Panc1 (cell line): ENCODE measurements at regions not wholly inside any gene's neighbourhood (a gene's known extent, or its start where the extent isn't known, plus 50 kb on each side); places are given as distances from the start of the nearest gene placed in this dataset.

Source experiments
- ATAC-seq: fragments of 200-7000 bp; cut with Tn5 transposase; 2 replicates; pipeline ENCODE4 v1.9.1; 2020; ENCODE audit warnings: mild to moderate bottlenecking, moderate library complexity
- BruUV-seq: library from RNA; stranded (reverse); fragments of 400-500 nt; replicated peaks from 2 replicates; lab custom pipeline; 2021; lab: Mats Ljungman, UMichigan
- CTCF ChIA-PET: fragments of 300-600 bp; sonication (Branson Sonifier 250); formaldehyde crosslinking; loops from one replicate; lab custom pipeline; 2022; ENCODE audit warnings: antibody characterized with exemption; lab: Charles Lee
- POLR2A ChIA-PET: fragments of 300-600 bp; sonication (Branson Sonifier 250); formaldehyde crosslinking; loops from one replicate; lab custom pipeline; 2022; ENCODE audit warnings: antibody characterized with exemption; lab: Charles Lee
- DNase-seq: peaks from one replicate; pipeline ENCODE4 v3.0.0-alpha.2; 2010; ENCODE audit warnings: low read depth, low spot score
- H3K27ac ChIP-seq: 2 replicates; pipeline ENCODE4 v1.5.1; 2011; ENCODE audit warnings: mild to moderate bottlenecking, low read length, inconsistent platforms
- H3K27me3 ChIP-seq: fragments of 200-500 bp; sonication (Bioruptor generic); 2 replicates; pipeline ENCODE4 v1.6.0; 2014; ENCODE audit warnings: low read length, inconsistent platforms; ENCODE audit not compliant: control insufficient read depth, insufficient read depth
- H3K36me3 ChIP-seq: fragments of 200-500 bp; sonication (Bioruptor generic); 2 replicates; pipeline ENCODE4 v1.5.1; 2014; ENCODE audit warnings: inconsistent platforms, mild to moderate bottlenecking, low read length, moderate library complexity; ENCODE audit not compliant: control insufficient read depth, insufficient read depth
- H3K4me1 ChIP-seq: 2 replicates; pipeline ENCODE4 v1.5.1; 2011; ENCODE audit warnings: inconsistent platforms, mild to moderate bottlenecking, low read length, moderate library complexity; ENCODE audit not compliant: control insufficient read depth, insufficient read depth
- H3K4me3 ChIP-seq, 2 experiments: 2 replicates each; pipeline ENCODE4 v1.5.1; 2011 to 2012; ENCODE audit warnings: low read depth in 2 of 2, low read length in 2 of 2, mild to moderate bottlenecking in 2 of 2, inconsistent platforms in 1 of 2, moderate library complexity in 1 of 2
- H3K9me3 ChIP-seq: fragments of 200-500 bp; sonication (Bioruptor generic); 2 replicates; pipeline ENCODE4 v1.5.1; 2014; ENCODE audit warnings: low read depth, mild to moderate bottlenecking, inconsistent platforms, low read length, moderate library complexity; ENCODE audit not compliant: control insufficient read depth, insufficient read depth
- CTCF ChIP-seq: fragments of 450-650 bp; IDR thresholded peaks from 2 replicates; pipeline ENCODE4 v1.5.1; 2017; ENCODE audit warnings: mild to moderate bottlenecking
- POLR2AphosphoS5 ChIP-seq: IDR thresholded peaks from 2 replicates; pipeline ENCODE4 v1.6.1; 2012; ENCODE audit warnings: mild to moderate bottlenecking, low read depth, low read length, moderate library complexity
- REST ChIP-seq, 2 experiments: IDR thresholded peaks; 2 replicates each; pipeline ENCODE4 v1.6.1; 2011 to 2012; ENCODE audit warnings: low read depth in 2 of 2, control low read depth in 1 of 2, low read length in 1 of 2, mild to moderate bottlenecking in 1 of 2, moderate library complexity in 1 of 2; ENCODE audit not compliant: insufficient read depth in 1 of 2
- SIN3A ChIP-seq: IDR thresholded peaks from 2 replicates; pipeline ENCODE4 v1.6.1; 2012; ENCODE audit warnings: low read depth, mild to moderate bottlenecking, low read length, moderate library complexity, borderline replicate concordance; ENCODE audit not compliant: insufficient read depth
- TCF7L2 ChIP-seq: IDR thresholded peaks from 2 replicates; pipeline ENCODE4 v1.6.1; 2011; ENCODE audit warnings: mild to moderate bottlenecking, low read depth, low read length, inconsistent platforms
- in situ Hi-C: cut with HindIII; loops from 2 replicates; pipeline ENCODE4 v1.10.0; 2016; ENCODE audit warnings: low sequenced_read_pairs, low pct_unique_long_range_greater_than_20kb
- intact Hi-C: fragments of 100-400 bp; cut with micrococcal nuclease; formaldehyde crosslinking; loops from one replicate; pipeline ENCODE4 v1.10.0; 2022; ENCODE audit not compliant: unreplicated experiment

- in situ Hi-C loops, result no loop called here
- H3K4me1 ChIP-seq, result no peaks in the 10 kb centered on the region
- ATAC-seq (no peak), DNase-seq (no peak)
- H3K27ac ChIP-seq, result no peak overlapping the region
- H3K36me3 ChIP-seq, result no peaks in the 10 kb centered on the region
- no peak for TF ChIP-seq CTCF
- no peak for TF ChIP-seq REST (IDR thresholded peaks at IDR 0.05; ENCODE audit: insufficient read depth in 1 of 2, low read depth in 2 of 2, low read length in 1 of 2)
- no peak for TF ChIP-seq TCF7L2
- no peak for TF ChIP-seq SIN3A
- TF ChIP-seq POLR2AphosphoS5, result no peak
- ChIA-PET CTCF (no interaction called here), POLR2A (no interaction called here)
- H3K4me3 ChIP-seq, result no peak overlapping the region
- H3K27me3 ChIP-seq, result no peaks in the 10 kb centered on the region
- intact Hi-C loops, result no loop called here
- H3K9me3 ChIP-seq, result no peaks in the 10 kb centered on the region
- BruUV-seq, result no TSS peak
Measured at GRCh38 chrX:79588233-79588632, 221.1 kb upstream of the ITM2A start.

- in situ Hi-C loops, result no loop called here
Measured at GRCh38 chrX:79573760-79574159, 206.6 kb upstream of the ITM2A start.

More at GRCh38 chrX:79573760-79574159, 206.6 kb upstream of the ITM2A start:
- H3K27ac ChIP-seq, result no peak overlapping the region
- POLR2A ChIA-PET, result no interaction called here
- H3K4me1 ChIP-seq, result no peaks in the 10 kb centered on the region
- no peak overlapping the region for H3K4me3 ChIP-seq
- H3K9me3 ChIP-seq, result no peaks in the 10 kb centered on the region
- CTCF ChIA-PET, result no interaction called here
- no peak for ATAC-seq
- no peaks in the 10 kb centered on the region; the same call in 1 of the 2 replicates for H3K36me3 ChIP-seq
- H3K27me3 ChIP-seq, result no peaks in the 10 kb centered on the region
- intact Hi-C loops, result no loop called here
- TF ChIP-seq CTCF (no peak), REST (IDR thresholded peaks at IDR 0.05; ENCODE audit: insufficient read depth in 1 of 2, low read depth in 2 of 2, low read length in 1 of 2) (no peak), TCF7L2 (no peak), SIN3A (no peak), POLR2AphosphoS5 (no peak)
- DNase-seq, result no peak
- no TSS peak for BruUV-seq
